Fibroblast of mammary gland (primary cell): ENCODE measurements at regions not wholly inside any gene's neighbourhood (a gene's known extent, or its start where the extent isn't known, plus 50 kb on each side); places are given as distances from the start of the nearest gene placed in this dataset.

ENCODE experiments used
- DNase-seq: peaks from one replicate; pipeline ENCODE4 v3.0.0-alpha.2; 2010; ENCODE audit warnings: low read depth
- H3K4me3 ChIP-seq: 2 replicates; pipeline ENCODE4 v1.5.1; 2011; ENCODE audit warnings: low read depth, mild to moderate bottlenecking, low read length, moderate library complexity; ENCODE audit not compliant: control insufficient read depth
- CTCF ChIP-seq: conservative IDR thresholded peaks from 2 replicates; pipeline ENCODE4 v1.5.1; 2011; ENCODE audit warnings: low read depth, low read length, inconsistent platforms; ENCODE audit not compliant: control insufficient read depth, insufficient read depth

GRCh38 chr22:48577014-48577690 is 1250.5 kb downstream of the BRD1 start:
- DNase-seq = no peak
- no peak for TF ChIP-seq CTCF

GRCh38 chr22:48576333-48577013 is 1251.2 kb downstream of the BRD1 start:
- no peak for TF ChIP-seq CTCF
- DNase-seq = no peak
- H3K4me3 ChIP-seq = no peak overlapping the region

More at GRCh38 chr22:48577014-48577690, 1250.5 kb downstream of the BRD1 start:
- H3K4me3 ChIP-seq = no peak overlapping the region

GRCh38 chr22:48575618-48576332 is 1251.9 kb downstream of the BRD1 start:
- no peak for DNase-seq
- no peak for TF ChIP-seq CTCF
- H3K4me3 ChIP-seq = no peak overlapping the region

GRCh38 chr22:48574776-48575617 is 1252.7 kb downstream of the BRD1 start:
- no peak for DNase-seq
- H3K4me3 ChIP-seq = no peak overlapping the region
- no peak for TF ChIP-seq CTCF

- TF ChIP-seq CTCF = no peak
- no peak overlapping the region for H3K4me3 ChIP-seq
- DNase-seq = no peak
Measured at GRCh38 chr22:48573766-48574165, 1253.9 kb downstream of the BRD1 start.

- H3K4me3 ChIP-seq = no peak overlapping the region
- TF ChIP-seq CTCF = no peak
- no peak for DNase-seq
Measured at GRCh38 chr22:48572951-48573350, 1254.7 kb downstream of the BRD1 start.
